A549 (cell line): ENCODE measurements at regions not wholly inside any gene's neighbourhood (a gene's known extent, or its start where the extent isn't known, plus 50 kb on each side); places are given as distances from the start of the nearest gene placed in this dataset.

ENCODE experiments used
- ATAC-seq, 2 experiments: fragments of 200-7000 bp in 1 of 2; fragments of >200 bp in 1 of 2; cut with Nextera tagmentation in 1 of 2; cut with Tn5 transposase in 1 of 2; 3 replicates each; pipeline versions ENCODE4 v1.8.0 to v1.9.1; 2018 to 2020; ENCODE audit warnings: mild to moderate bottlenecking in 1 of 2, moderate library complexity in 1 of 2
- CTCF ChIA-PET: fragments of 300-600 bp; sonication (Branson Sonifier 250); formaldehyde crosslinking; extraction: SDS; loops from one replicate; lab custom pipeline; 2021; ENCODE audit warnings: antibody characterized with exemption, inconsistent platforms; lab: Yijun Ruan, JAX
- POLR2A ChIA-PET: fragments of 350-600 bp; formaldehyde crosslinking; extraction: SDS; loops from one replicate; lab custom pipeline; 2021; ENCODE audit warnings: antibody characterized with exemption, inconsistent platforms; lab: Yijun Ruan, JAX
- DNase-seq, 2 experiments: peaks; one replicate each; pipeline versions ENCODE4 v3.0.0 to v3.0.0-alpha.2; 2011 to 2016; ENCODE audit warnings: low read depth in 1 of 2, low spot score in 1 of 2
- FAIRE-seq: peaks from 2 replicates; lab custom pipeline; 2011; peaks lifted over from hg19 to GRCh38; lab: Jason Lieb, UNC
- H3K27ac ChIP-seq, 2 experiments: fragments of >200 bp; sonication (Bioruptor Twin); formaldehyde crosslinking; 3 replicates each; pipeline ENCODE4 v1.5.1; 2016 to 2017
- H3K4me1 ChIP-seq: fragments of >200 bp; sonication (Bioruptor Twin); formaldehyde crosslinking; 3 replicates; pipeline ENCODE4 v1.6.1; 2016
- H3K4me2 ChIP-seq: fragments of >200 bp; sonication (Bioruptor Twin); formaldehyde crosslinking; 3 replicates; pipeline ENCODE4 v1.6.1; 2016
- H3K4me3 ChIP-seq: fragments of >200 bp; sonication (Bioruptor Twin); formaldehyde crosslinking; 3 replicates; pipeline ENCODE4 v1.5.1; 2016
- H3K9me3 ChIP-seq: fragments of >200 bp; sonication (Bioruptor Twin); formaldehyde crosslinking; 3 replicates; pipeline ENCODE4 v1.6.1; 2016
- BHLHE40 ChIP-seq: IDR thresholded peaks from 2 replicates; pipeline ENCODE4 v1.6.1; 2012; ENCODE audit warnings: low read depth, low read length, inconsistent platforms
- CHD2 ChIP-seq: fragments of 150-350 bp; IDR thresholded peaks from 2 replicates; pipeline ENCODE4 v1.6.1; 2014; ENCODE audit warnings: low read length; ENCODE audit not compliant: partially characterized antibody
- CHD4 ChIP-seq: fragments of 200-600 bp; sonication (generic); IDR thresholded peaks from 2 replicates; pipeline ENCODE4 v1.6.1; 2016; ENCODE audit warnings: antibody characterized with exemption, mild to moderate bottlenecking, borderline replicate concordance
- EHF ChIP-seq: fragments of 250-450 bp; sonication (Bioruptor Pico); IDR thresholded peaks from 2 replicates; pipeline ENCODE4 v1.5.0; 2020; ENCODE audit warnings: mild to moderate bottlenecking
- ESRRA ChIP-seq: fragments of 150-350 bp; IDR thresholded peaks from 2 replicates; pipeline ENCODE4 v1.6.1; 2014; ENCODE audit warnings: mild to moderate bottlenecking, low read length, borderline replicate concordance
- HES2 ChIP-seq: fragments of >200 bp; sonication (Bioruptor Twin); formaldehyde crosslinking; IDR thresholded peaks from 2 replicates; pipeline ENCODE4 v1.6.1; 2016
- HOXA7 ChIP-seq: fragments of 250-450 bp; sonication (Bioruptor Pico); IDR thresholded peaks from 2 replicates; pipeline ENCODE4 v1.5.0; 2020; ENCODE audit warnings: mild to moderate bottlenecking, moderate library complexity
- HOXB13 ChIP-seq: fragments of 250-450 bp; sonication (Bioruptor Pico); IDR thresholded peaks from 2 replicates; pipeline ENCODE4 v1.5.0; 2020; ENCODE audit warnings: low read depth, mild to moderate bottlenecking, moderate library complexity
- HOXB5 ChIP-seq: fragments of 250-450 bp; sonication (Bioruptor Pico); IDR thresholded peaks from 2 replicates; pipeline ENCODE4 v1.5.0; 2020; ENCODE audit warnings: mild to moderate bottlenecking, moderate library complexity
- KDM5A ChIP-seq: fragments of 200-600 bp; sonication (generic); IDR thresholded peaks from 2 replicates; pipeline ENCODE4 v1.6.1; 2016; ENCODE audit warnings: antibody characterized with exemption, mild to moderate bottlenecking
- MAFK ChIP-seq: fragments of 450-650 bp; IDR thresholded peaks from 2 replicates; pipeline ENCODE4 v1.6.1; 2014; ENCODE audit not compliant: partially characterized antibody
- MYC ChIP-seq: IDR thresholded peaks from 2 replicates; pipeline ENCODE4 v1.6.1; 2012; ENCODE audit warnings: mild to moderate bottlenecking, inconsistent platforms, low read length, improper control_type of control experiment, borderline replicate concordance
- POLR2A ChIP-seq: IDR thresholded peaks from 2 replicates; pipeline ENCODE4 v1.6.1; 2012; ENCODE audit warnings: mild to moderate bottlenecking, low read length
- RAD21 ChIP-seq, 2 experiments: fragments of >200 bp in 1 of 2; sonication (Bioruptor Twin) in 1 of 2; formaldehyde crosslinking in 1 of 2; IDR thresholded peaks in 1 of 2; conservative IDR thresholded peaks in 1 of 2; 2 replicates in 1 of 2; 3 replicates in 1 of 2; pipeline ENCODE4 v1.6.1; 2012 to 2018; ENCODE audit warnings: inconsistent platforms in 1 of 2
- RARB ChIP-seq: fragments of 250-450 bp; sonication (Bioruptor Pico); IDR thresholded peaks from 2 replicates; pipeline ENCODE4 v1.8.0; 2021; ENCODE audit warnings: mild to moderate bottlenecking, moderate library complexity
- RCOR1 ChIP-seq: fragments of 150-350 bp; IDR thresholded peaks from 2 replicates; pipeline ENCODE4 v1.6.1; 2014; ENCODE audit warnings: antibody characterized with exemption, low read length, low read depth
- RFX5 ChIP-seq: fragments of 450-650 bp; IDR thresholded peaks from 2 replicates; pipeline ENCODE4 v1.7.1; 2014; ENCODE audit warnings: antibody characterized with exemption, mild to moderate bottlenecking, moderate library complexity
- RNF2 ChIP-seq: fragments of 200-600 bp; sonication (generic); IDR thresholded peaks from 2 replicates; pipeline ENCODE4 v1.6.1; 2016; ENCODE audit warnings: low read depth, mild to moderate bottlenecking, antibody characterized with exemption, moderate library complexity, borderline replicate concordance
- SMC3 ChIP-seq: fragments of >200 bp; sonication (Bioruptor Twin); formaldehyde crosslinking; IDR thresholded peaks from 3 replicates; pipeline ENCODE4 v1.6.1; 2018; ENCODE audit warnings: inconsistent platforms
- TFCP2L1 ChIP-seq: fragments of 250-450 bp; sonication (Bioruptor Pico); IDR thresholded peaks from 2 replicates; pipeline ENCODE4 v1.5.0; 2021; ENCODE audit warnings: mild to moderate bottlenecking
- USF2 ChIP-seq: fragments of 450-650 bp; IDR thresholded peaks from 2 replicates; pipeline ENCODE4 v1.6.1; 2014; ENCODE audit warnings: antibody characterized with exemption
- ZC3H11A ChIP-seq: fragments of 450-650 bp; IDR thresholded peaks from 2 replicates; pipeline ENCODE4 v1.6.1; 2014; ENCODE audit warnings: antibody characterized with exemption, mild to moderate bottlenecking
- ZFP36 ChIP-seq: fragments of 450-650 bp; IDR thresholded peaks from 2 replicates; pipeline ENCODE4 v1.6.1; 2014; ENCODE audit warnings: borderline replicate concordance; ENCODE audit not compliant: partially characterized antibody
- ZNF302 ChIP-seq: fragments of 250-450 bp; sonication (Bioruptor Pico); IDR thresholded peaks from 2 replicates; pipeline ENCODE4 v1.9.0; 2021; ENCODE audit warnings: inconsistent platforms, mild to moderate bottlenecking, moderate library complexity
- WGBS: methylation state at CpG from one replicate; pipeline ENCODE4 v1.1.6; 2017; ENCODE audit errors: missing lambda C conversion rate; 5-methylcytosine and 5-hydroxymethylcytosine counted together
- TF ChIP-seq, protein P1 (sequence below): IDR thresholded peaks from 2 replicates; pipeline ENCODE4 v1.6.1; 2012
- TF ChIP-seq, protein P2 (sequence below): fragments of 250-450 bp; sonication (Bioruptor Pico); IDR thresholded peaks from 2 replicates; pipeline ENCODE4 v1.5.0; 2020; ENCODE audit warnings: low read depth, mild to moderate bottlenecking, moderate library complexity
- TF ChIP-seq, protein P3 (sequence below): IDR thresholded peaks from 2 replicates; pipeline ENCODE4 v1.6.1; 2012; ENCODE audit warnings: low read depth, borderline replicate concordance
- TF ChIP-seq, protein P4 (sequence below): fragments of >200 bp; sonication (Bioruptor Twin); formaldehyde crosslinking; IDR thresholded peaks from 3 replicates; pipeline ENCODE4 v1.5.1; 2016

GRCh38 chr4:18197467-18197866 lies 175.9 kb upstream of the LCORL start (continued):
- TF ChIP-seq USF2 (no peak), POLR2A (no peak), CHD2 (no peak), RARB (no peak)
- TF ChIP-seq, protein P1, sequence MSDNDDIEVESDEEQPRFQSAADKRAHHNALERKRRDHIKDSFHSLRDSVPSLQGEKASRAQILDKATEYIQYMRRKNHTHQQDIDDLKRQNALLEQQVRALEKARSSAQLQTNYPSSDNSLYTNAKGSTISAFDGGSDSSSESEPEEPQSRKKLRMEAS, result no peak

DNA sequence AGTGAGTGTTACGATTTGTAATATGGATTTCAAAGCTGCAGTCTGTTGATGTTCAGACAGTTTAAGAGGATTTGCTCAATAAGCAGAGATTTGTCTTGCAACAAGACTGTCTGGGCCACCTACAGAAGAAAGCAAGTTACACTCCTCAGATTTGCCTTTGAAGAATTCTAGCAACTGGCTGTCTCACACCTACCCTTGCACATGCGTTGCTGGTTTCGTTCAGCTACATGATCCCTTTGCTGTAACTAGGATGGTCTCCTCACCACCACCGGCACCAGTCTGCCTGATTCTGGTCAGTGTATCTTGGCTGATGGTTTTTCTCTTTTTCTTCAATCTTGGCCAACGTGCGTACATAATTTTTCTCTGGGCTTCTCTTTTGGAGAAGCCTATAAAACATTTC lies 172.7 kb upstream of the LCORL start:
- no peak for FAIRE-seq
- WGBS, result 0% methylated on average over 6 of the region's 6 CpGs
- DNase-seq, result no peak
- TF ChIP-seq ZNF302 (CRISPR knock-in tag) (no peak), RARB (no peak), HOXA7 (no peak), RCOR1 (no peak), ZFP36 (no peak), KDM5A (no peak), BHLHE40 (no peak), EHF (no peak), ZC3H11A (no peak), POLR2A (no peak), HES2 (no peak)
- TF ChIP-seq, protein P1, result no peak
- CTCF ChIA-PET, result no interaction called here
- H3K4me1 ChIP-seq, result no peaks in the 10 kb centered on the region
- H3K4me2 ChIP-seq, result no peak overlapping the region
- H3K4me3 ChIP-seq, result no peak overlapping the region
- ATAC-seq, result no peak
- H3K9me3 ChIP-seq, result no peaks in the 10 kb centered on the region
- no peak overlapping the region for H3K27ac ChIP-seq
- POLR2A ChIA-PET, result no interaction called here

- FAIRE-seq, result no peak
- DNase-seq, result no peak
- Histone ChIP-seq H3K4me3 (no peak overlapping the region), H3K4me2 (no peak overlapping the region), H3K4me1 (no peaks in the 10 kb centered on the region), H3K27ac (no peak overlapping the region), H3K9me3 (no peaks in the 10 kb centered on the region)
- ChIA-PET CTCF (interaction anchor here (1.2 kb wide), 1 partner anchor 9 kb away, joined by 3 read pairs; no protein-coding TSS in a partner anchor), POLR2A (no interaction called here)
- TF ChIP-seq RFX5 (no peak), TFCP2L1 (CRISPR knock-in tag) (no peak), CHD4 (no peak), ESRRA (no peak), RNF2 (no peak), HOXA7 (no peak)
- TF ChIP-seq, protein P2, sequence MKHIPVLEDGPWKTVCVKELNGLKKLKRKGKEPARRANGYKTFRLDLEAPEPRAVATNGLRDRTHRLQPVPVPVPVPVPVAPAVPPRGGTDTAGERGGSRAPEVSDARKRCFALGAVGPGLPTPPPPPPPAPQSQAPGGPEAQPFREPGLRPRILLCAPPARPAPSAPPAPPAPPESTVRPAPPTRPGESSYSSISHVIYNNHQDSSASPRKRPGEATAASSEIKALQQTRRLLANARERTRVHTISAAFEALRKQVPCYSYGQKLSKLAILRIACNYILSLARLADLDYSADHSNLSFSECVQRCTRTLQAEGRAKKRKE (CRISPR knock-in tag), result no peak
- no peak for ATAC-seq
- WGBS, result 0% methylated on average over 3 of the region's 3 CpGs
These were observed 171.3 kb upstream of the LCORL start for GRCh38 chr4:18192901-18193300.

DNA sequence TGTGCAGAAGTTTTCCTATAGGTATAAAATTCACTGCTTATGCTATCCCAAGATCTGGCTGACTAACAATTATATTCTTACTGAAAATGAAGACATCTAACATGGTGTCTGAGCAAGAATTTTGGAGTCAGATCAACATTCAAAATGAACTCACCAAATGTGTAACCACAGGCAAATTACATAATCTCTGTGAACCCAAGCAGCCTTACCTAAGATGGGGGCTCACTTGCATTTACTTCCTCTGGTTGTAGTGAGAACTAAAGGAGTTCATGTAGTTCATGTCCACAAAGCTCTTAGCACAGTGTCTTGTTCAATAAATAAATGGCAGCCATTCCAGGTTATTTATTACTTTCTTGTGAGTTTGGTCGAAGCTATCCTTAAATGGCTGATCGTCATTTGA lies 163.9 kb upstream of the LCORL start:
- Histone ChIP-seq H3K4me3 (no peak overlapping the region), H3K27ac (no peak overlapping the region), H3K9me3 (no peaks in the 10 kb centered on the region), H3K4me1 (no peaks in the 10 kb centered on the region), H3K4me2 (no peak overlapping the region)
- WGBS, result 0% methylated on average over 2 of the region's 2 CpGs
- ChIA-PET POLR2A (no interaction called here), CTCF (no interaction called here)
- DNase-seq, result no peak
- ATAC-seq, result no peak
- FAIRE-seq, result no peak
- TF ChIP-seq, protein P2 (CRISPR knock-in tag), result no peak
- TF ChIP-seq RAD21 (conservative IDR thresholded peaks at IDR 0.05 in 1 of 2, IDR thresholded peaks at IDR 0.05 in 1 of 2) (no peak), MYC (no peak), HOXB5 (no peak), HOXB13 (CRISPR knock-in tag) (no peak), SMC3 (no peak), MAFK (no peak), ZC3H11A (no peak), ZFP36 (no peak)
- TF ChIP-seq, protein P1, result no peak
- TF ChIP-seq, protein P3, sequence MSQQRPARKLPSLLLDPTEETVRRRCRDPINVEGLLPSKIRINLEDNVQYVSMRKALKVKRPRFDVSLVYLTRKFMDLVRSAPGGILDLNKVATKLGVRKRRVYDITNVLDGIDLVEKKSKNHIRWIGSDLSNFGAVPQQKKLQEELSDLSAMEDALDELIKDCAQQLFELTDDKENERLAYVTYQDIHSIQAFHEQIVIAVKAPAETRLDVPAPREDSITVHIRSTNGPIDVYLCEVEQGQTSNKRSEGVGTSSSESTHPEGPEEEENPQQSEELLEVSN, result no peak
- TF ChIP-seq, protein P4, sequence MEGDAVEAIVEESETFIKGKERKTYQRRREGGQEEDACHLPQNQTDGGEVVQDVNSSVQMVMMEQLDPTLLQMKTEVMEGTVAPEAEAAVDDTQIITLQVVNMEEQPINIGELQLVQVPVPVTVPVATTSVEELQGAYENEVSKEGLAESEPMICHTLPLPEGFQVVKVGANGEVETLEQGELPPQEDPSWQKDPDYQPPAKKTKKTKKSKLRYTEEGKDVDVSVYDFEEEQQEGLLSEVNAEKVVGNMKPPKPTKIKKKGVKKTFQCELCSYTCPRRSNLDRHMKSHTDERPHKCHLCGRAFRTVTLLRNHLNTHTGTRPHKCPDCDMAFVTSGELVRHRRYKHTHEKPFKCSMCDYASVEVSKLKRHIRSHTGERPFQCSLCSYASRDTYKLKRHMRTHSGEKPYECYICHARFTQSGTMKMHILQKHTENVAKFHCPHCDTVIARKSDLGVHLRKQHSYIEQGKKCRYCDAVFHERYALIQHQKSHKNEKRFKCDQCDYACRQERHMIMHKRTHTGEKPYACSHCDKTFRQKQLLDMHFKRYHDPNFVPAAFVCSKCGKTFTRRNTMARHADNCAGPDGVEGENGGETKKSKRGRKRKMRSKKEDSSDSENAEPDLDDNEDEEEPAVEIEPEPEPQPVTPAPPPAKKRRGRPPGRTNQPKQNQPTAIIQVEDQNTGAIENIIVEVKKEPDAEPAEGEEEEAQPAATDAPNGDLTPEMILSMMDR, result no peak
